Left renal cortex interstitium (tissue), 4 donors: ENCODE measurements at regions not wholly inside any gene's neighbourhood (a gene's known extent, or its start where the extent isn't known, plus 50 kb on each side); places are given as distances from the start of the nearest gene placed in this dataset.

Experiments
- DNase-seq, 4 donors: peaks; one replicate each; pipeline ENCODE4 v3.0.0-alpha.2; 2013; ENCODE audit warnings: low read depth in 4 of 4, low spot score in 2 of 4, missing footprints in 1 of 4

DNA sequence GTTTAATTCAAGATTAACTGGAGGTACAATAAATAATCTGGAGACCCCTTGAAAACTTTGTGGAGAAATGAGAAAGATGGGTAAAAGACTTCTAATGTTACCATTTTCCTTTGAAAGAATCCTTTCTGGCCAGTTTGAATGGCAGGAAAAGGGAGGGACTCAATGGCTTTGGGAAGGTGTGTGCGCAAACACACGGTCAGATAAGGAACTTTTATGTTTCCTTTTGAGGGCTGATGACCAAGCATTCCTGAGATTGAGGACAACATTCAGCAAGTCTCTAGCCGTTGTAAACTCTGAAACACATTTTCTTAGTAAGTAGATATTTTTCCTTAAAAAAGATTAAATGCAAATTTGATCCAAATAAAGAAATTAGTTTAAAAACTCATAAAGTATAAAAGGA is 909.7 kb upstream of the TENM4 start:
- no peak for DNase-seq

GRCh38 chr11:80349997-80350396 is 909.2 kb upstream of the TENM4 start:
- DNase-seq: no peak

DNA sequence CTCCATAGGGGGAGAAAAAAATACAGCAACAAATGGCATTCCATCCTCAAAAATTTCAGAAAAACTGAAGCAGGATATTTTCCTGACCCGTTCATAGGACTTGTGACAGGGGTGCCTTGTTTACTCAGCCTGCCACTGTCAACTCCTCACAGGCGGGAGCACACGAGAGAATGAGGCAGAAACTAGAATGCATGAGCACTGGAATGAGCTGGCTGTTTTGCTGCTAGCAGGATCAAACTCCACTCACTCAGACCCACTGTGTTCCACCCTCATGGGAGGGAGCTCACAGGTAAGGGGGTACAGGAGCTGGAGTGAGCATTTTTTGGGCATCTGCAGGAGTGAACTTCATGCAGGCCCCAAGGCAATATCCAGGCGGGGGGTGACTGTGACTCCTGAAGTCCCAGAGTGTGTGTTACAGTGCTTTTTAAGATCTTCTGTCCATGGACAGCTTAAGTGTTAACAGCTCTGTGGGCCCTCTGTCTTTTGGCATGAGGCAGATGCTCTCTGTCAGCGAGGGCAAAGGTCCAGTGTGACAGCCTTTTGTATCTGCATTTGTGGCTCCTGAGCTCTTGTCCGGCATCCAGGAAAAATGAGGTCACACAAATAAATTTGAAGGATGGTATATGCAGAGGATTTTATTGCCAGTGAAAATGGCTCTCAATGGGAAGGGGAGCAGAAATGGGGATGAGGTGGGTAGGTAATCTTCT is 905.7 kb upstream of the TENM4 start:
- DNase-seq: no peak

DNA sequence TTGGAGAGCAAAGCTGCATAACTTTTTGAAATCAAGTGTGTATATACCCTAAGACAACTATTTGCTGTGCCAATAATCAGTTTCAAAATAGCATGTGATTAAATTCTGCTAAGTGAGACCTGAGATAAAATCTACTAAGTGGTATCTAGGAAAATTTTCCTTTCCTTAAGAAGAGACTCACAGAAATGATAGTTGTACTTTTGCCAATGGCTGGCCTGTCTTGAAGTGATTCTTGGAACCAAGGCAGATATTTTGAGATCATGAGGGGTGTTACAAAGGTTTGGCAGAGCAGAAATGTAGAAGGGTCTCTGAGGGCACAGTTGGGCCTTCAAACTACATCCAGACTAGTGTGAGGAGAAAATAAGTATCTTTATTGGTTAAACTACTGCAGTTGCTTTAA is 902.6 kb upstream of the TENM4 start:
- no peak for DNase-seq

DNA sequence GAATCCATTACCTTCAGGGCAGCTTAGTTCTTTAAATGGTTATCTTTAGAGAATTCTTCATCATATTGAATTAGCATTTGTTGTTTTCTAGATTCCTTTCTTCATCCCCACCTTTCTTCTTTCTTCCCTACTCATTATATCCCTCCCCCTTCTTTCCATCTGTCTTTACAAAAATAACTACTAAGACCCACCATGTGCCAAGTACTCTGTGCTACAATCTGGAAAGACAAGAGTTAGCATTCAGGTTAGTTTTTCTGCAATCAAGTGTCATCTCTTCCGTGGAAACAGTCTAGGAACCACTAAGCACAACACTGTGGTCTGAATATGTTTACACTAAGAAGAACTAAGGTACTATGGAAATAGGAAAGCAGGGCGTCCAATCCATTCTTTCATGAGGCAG is 897.4 kb upstream of the TENM4 start:
- no peak for DNase-seq

DNA sequence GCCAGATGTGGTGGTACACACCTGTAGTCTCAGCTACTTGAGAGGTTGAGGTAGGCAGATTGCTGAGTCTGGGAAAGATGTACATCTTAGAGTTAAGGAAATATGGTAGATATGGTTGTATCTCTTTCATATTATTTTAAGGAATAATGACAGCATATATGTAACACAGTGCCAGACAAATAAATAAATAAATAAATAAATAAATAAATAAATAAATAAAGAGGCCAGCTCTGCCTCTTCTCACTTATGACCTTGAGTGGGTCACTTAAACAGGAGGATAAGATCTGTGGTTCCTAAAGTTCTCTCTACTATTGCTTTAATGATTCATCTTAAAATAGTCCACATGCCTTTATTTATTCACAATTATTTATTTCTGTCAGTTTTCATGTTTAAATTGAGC is 890.9 kb upstream of the TENM4 start:
- DNase-seq: no peak

DNA sequence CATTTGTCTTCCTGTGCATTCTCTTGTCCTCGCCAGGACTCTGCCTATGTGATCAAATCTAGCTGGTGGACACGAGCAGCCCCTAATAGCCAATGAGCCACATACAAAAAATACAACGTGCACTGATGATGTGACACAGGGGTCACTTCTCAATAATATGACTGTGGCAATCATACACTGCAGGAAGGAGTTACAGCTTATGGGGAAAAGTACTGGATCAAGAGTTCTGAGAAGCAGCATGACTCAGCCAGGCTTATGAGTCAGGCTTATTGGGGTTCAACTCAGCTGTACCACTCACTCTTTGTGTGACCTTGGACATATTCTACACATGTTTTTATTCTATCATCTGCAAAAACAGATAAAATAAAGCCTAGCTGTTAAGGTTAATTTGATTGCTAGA is 889.4 kb upstream of the TENM4 start:
- no peak for DNase-seq

GRCh38 chr11:80328774-80329173 is 887.9 kb upstream of the TENM4 start:
- no peak for DNase-seq

- no peak for DNase-seq
Measured at GRCh38 chr11:80327956-80328614, 887.3 kb upstream of the TENM4 start.

DNA sequence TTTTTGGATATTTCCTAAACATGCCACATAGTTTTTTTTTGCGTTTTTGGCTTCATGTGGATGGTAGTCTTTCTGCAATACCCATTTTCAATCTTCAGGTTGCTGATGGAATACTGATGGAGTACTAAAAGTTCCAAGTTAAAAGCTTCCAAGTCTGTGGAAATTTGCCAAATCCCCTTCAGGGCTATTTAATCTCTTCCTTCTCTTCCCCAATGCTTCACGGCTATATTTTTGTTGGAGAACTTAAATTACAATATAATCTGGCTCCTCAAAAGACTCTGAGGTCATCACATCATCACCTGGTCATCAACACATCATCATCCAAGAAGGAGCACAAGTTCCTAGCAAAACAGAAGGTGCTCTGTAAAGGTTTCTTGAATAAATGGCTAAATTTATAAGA is 881.0 kb upstream of the TENM4 start:
- DNase-seq: no peak

GRCh38 chr11:80320765-80321164 is 879.9 kb upstream of the TENM4 start:
- no peak for DNase-seq

GRCh38 chr11:80320226-80320625 is 879.4 kb upstream of the TENM4 start:
- no peak for DNase-seq

DNA sequence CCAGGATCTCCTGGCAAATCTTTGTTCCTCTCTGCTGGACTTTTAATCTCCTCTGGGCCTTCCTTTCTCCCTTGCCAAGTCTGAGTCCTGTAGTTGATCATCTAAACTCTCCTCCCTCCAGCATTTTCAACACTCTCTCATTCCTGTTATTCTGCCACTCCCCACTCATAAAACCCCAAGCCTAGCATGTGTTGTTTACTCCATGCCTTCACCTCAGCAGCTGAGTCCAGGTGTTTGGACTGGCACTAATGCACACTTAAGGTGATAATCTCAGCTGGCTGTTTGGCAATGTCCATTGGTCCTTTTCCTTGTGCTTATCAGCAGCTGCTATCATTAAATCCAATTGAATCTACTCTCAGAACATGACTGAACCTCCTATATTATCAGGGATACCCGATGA is 876.8 kb upstream of the TENM4 start:
- no peak for DNase-seq

DNA sequence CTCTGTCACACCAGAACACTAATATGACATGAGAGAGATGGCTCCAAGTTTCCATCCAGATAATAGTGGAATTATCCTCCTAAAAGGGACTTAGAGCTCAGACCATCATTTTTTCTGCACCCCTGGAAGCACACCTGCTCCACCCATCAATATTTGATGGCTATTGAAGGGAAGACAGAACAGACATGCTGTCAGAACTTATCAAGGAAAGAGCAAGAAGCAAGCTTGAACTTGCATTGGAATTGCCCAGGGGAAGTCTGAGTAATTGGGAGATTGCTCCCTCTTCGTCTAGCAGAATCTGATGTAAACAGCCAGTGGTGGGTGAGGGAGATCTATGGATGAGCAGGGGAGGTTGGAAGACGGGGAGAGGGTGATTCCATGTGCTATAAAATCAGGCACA is 874.4 kb upstream of the TENM4 start:
- no peak for DNase-seq

- DNase-seq: no peak
Measured at GRCh38 chr11:80309301-80309700, 868.5 kb upstream of the TENM4 start.

- no peak for DNase-seq
Measured at GRCh38 chr11:80307676-80308075, 866.8 kb upstream of the TENM4 start.

DNA sequence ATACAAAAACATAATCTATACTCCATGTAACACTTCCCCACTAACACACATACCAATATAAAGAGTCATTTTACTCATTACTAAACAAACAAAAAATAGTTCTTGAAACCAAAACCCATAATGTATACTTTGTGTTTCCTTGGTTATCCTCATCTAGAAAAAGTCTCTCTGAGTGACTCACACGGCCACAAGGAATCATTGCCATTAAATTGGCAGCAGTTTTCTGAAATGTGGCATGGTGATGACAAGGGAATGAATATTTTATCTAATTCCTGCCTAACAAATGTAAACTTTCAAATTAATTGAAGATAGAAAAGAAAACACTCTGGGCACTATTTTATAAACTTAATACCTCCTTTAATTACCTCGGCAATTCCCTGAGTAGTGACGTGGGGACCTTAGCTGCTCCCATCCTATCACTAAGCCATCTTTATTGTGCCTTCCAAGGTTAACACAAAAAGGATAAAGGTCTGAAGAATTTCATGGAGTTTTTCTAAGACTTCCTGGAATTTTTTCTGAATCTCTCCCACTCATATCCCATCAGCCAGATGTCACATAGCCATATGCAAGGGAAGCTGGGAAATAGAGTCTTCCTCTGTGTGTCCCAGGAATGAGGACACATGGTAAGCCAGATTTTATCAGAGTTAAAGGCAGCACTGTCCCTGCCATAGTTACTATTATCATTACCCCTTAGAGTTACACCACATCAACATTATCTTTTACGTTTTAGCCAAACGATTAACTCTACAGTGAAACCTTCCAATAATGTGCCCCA is 857.2 kb upstream of the TENM4 start:
- DNase-seq: no peak

DNA sequence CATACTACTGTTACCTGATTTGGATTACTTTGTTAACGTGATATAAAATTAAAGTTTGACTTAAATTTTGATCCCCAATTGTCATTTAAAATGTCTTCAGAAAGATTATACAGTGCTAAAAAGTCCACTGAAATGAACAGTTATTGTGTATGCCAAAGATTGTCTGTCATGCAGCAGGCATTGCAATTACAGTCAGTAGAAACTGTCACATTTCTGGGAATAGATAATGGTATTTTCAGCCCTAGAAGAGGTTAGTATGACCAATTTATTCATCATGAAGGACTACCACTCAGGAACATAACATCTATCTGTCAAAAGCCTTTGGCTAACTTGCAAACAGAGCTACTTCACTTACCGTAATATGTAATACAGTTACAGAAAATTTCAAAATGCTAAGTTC is 852.5 kb upstream of the TENM4 start:
- no peak for DNase-seq

DNA sequence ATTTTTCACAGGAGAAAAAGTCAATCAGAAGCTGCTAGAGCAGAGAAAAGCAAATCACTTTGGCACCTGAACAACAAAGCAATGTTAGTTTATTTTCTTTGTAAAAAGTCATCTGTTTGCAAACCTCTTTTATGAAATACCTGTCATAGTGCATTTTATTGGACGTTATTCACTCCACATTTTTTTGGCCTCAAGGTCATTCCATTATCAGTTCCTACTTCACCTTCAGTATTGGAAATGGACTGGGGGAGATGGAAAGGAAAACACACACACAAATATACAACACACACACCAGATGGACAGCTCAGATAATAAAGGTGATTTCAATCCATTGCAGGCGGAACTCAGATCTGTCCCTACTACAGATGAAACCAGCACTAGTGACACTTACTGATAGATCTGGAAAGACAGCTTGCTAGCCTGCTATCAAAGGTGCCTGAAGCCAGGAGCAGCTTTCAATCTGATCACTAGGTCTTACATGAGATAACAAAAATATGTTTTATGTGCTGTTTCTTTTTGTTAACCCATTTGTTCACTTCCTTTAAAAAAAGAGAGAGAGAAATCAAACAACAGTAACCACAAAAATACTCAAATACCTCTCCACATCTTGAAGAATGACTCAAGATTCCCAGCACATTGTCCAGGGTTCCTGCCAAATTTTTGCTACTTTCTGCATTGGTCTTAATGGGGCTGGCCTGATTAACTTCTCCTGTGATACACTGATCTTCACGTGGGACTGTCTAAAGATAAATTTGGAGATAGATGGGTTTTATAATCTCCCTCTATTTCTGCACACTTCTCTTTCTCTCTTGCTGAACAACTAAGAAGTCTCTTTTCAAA is 844.3 kb upstream of the TENM4 start:
- no peak for DNase-seq

- no peak for DNase-seq
Measured at GRCh38 chr11:80282643-80283042, 841.8 kb upstream of the TENM4 start.

DNA sequence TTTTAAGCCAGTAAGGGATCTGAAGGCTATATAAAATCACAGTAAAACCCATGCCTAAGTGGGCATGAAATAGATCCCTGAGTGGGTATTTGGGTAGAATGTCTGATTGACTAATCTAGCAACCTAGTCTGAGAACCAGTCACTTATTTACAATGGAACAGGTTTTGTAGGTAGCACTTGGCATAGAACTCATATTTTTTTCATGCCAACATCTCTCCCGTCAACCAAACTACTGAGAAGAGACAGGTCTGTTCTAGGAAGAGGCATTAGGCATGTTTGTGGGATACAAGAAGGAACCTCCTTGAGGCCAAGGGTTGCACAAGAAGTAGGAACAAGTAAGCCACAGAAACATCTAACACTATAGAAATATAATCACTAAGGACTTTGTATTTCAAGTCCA is 840.4 kb upstream of the TENM4 start:
- no peak for DNase-seq
